ENCODE measurements at regions not wholly inside any gene's neighbourhood (a gene's known extent, or its start where the extent isn't known, plus 50 kb on each side); places are given as distances from the start of the nearest gene placed in this dataset.

GRCh38 chr10:111360260-111360925 is 283.6 kb downstream of the ADRA2A start:
- TF ChIP-seq CTCF (conservative IDR thresholded peaks at IDR 0.05; ENCODE audit: low read length) (peak; percentile 80), EZH2phosphoT487 (IDR thresholded peaks at IDR 0.05; ENCODE audit: borderline replicate concordance) (no peak)

Measured in Loucy (cell line).